ENCODE measurements at regions not wholly inside any gene's neighbourhood (a gene's known extent, or its start where the extent isn't known, plus 50 kb on each side); places are given as distances from the start of the nearest gene placed in this dataset.
A peak's percentile ranks its signal among the peaks of the same experiment; 100 is the strongest.

GRCh38 chr5:116769470-116769869 is 194.8 kb upstream of the SEMA6A start:
- DNase-seq (ENCODE audit: low read depth), result no peak
- no peak for TF ChIP-seq CTCF (IDR thresholded peaks at IDR 0.05; ENCODE audit: low read depth, low read length, missing control alignments)
- no peak overlapping the region for H3K4me3 ChIP-seq (ENCODE audit: low read depth, low read length)
- in situ Hi-C loops (cut with HindIII; ENCODE audit: low sequenced_read_pairs), result no loop called here

GRCh38 chr5:116766470-116766947 is 191.9 kb upstream of the SEMA6A start:
- TF ChIP-seq CTCF (IDR thresholded peaks at IDR 0.05; ENCODE audit: low read depth, low read length, missing control alignments), result no peak

GRCh38 chr5:116765441-116765840 is 190.8 kb upstream of the SEMA6A start:
- TF ChIP-seq CTCF (IDR thresholded peaks at IDR 0.05; ENCODE audit: low read depth, low read length, missing control alignments), result no peak
- H3K4me3 ChIP-seq (ENCODE audit: low read depth, low read length), result no peak overlapping the region
- in situ Hi-C loops (cut with HindIII; ENCODE audit: low sequenced_read_pairs), result no loop called here
- DNase-seq (ENCODE audit: low read depth), result no peak

More at GRCh38 chr5:116766470-116766947, 191.9 kb upstream of the SEMA6A start:
- in situ Hi-C loops (cut with HindIII; ENCODE audit: low sequenced_read_pairs), result no loop called here
- peak; percentile 94 for DNase-seq (ENCODE audit: low read depth)
- H3K4me3 ChIP-seq (ENCODE audit: low read depth, low read length), result no peak overlapping the region

GRCh38 chr5:116764941-116765340 is 190.3 kb upstream of the SEMA6A start:
- no peak for TF ChIP-seq CTCF (IDR thresholded peaks at IDR 0.05; ENCODE audit: low read depth, low read length, missing control alignments)
- DNase-seq (ENCODE audit: low read depth), result no peak
- in situ Hi-C loops (cut with HindIII; ENCODE audit: low sequenced_read_pairs), result no loop called here
- H3K4me3 ChIP-seq (ENCODE audit: low read depth, low read length), result no peak overlapping the region

- DNase-seq (ENCODE audit: low read depth), result no peak
- no peak for TF ChIP-seq CTCF (IDR thresholded peaks at IDR 0.05; ENCODE audit: low read depth, low read length, missing control alignments)
- in situ Hi-C loops (cut with HindIII; ENCODE audit: low sequenced_read_pairs), result no loop called here
- H3K4me3 ChIP-seq (ENCODE audit: low read depth, low read length), result no peak overlapping the region
These were observed 189.6 kb upstream of the SEMA6A start for GRCh38 chr5:116763987-116764866.

GRCh38 chr5:116759860-116760640 is 185.4 kb upstream of the SEMA6A start:
- peak; percentile 77 for DNase-seq (ENCODE audit: low read depth)
- no peak for TF ChIP-seq CTCF (IDR thresholded peaks at IDR 0.05; ENCODE audit: low read depth, low read length, missing control alignments)
- H3K4me3 ChIP-seq (ENCODE audit: low read depth, low read length), result no peak overlapping the region
- in situ Hi-C loops (cut with HindIII; ENCODE audit: low sequenced_read_pairs), result no loop called here
